ENCODE measurements at regions not wholly inside any gene's neighbourhood (a gene's known extent, or its start where the extent isn't known, plus 50 kb on each side); places are given as distances from the start of the nearest gene placed in this dataset.

DNA sequence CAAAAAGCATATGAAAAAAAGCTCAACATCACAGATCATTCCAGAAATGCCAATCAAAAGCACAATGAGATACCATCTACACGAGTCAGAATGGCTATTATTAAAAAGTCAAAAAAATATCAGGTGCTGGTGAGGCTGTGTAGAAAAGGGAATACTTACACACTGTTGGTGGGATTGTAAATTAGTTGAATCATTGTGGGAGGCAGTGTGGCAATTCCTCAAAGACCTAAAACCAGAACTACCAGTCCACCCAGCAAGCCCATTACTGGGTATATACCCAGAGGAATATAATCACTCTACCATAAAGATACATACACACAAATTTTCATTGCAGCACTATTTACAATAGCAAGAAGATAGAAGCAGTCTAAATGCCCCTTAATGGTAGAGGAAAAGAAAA lies 529.9 kb downstream of the SLITRK1 start:
- RAD21 ChIA-PET (ENCODE audit: unreplicated experiment) = no interaction called here
- CTCF ChIA-PET = no interaction called here
- H3K4me3 ChIP-seq = no peak overlapping the region
- no peaks in the 10 kb centered on the region for H3K27me3 ChIP-seq (replicated peaks in 1 of 2; ENCODE audit: control insufficient read depth in 2 of 2, insufficient read depth in 2 of 2, low read length in 1 of 2)
- 0% methylated on average over 1 of the region's 1 CpG for WGBS (ENCODE audit: insufficient coverage, insufficient replicate concordance, low lambda C conversion rate, missing lambda C conversion rate)
- DNase-seq (ENCODE audit: low read depth, low spot score) (no peak), FAIRE-seq (no peak), ATAC-seq (no peak)
- H3K27ac ChIP-seq (ENCODE audit: control insufficient read depth, insufficient read depth) = no peak overlapping the region
- TF ChIP-seq FOS (IDR thresholded peaks at IDR 0.05; ENCODE audit: borderline replicate concordance, extremely low read depth, insufficient read length) = no peak
- TF ChIP-seq ZNF217 (IDR thresholded peaks at IDR 0.05) = no peak
- TF ChIP-seq HDAC2 (IDR thresholded peaks at IDR 0.05) = no peak
- TF ChIP-seq ZNF622 (IDR thresholded peaks at IDR 0.05) = no peak
- TF ChIP-seq CREM (IDR thresholded peaks at IDR 0.05; ENCODE audit: low read depth) = no peak
- TF ChIP-seq E2F4 (IDR thresholded peaks at IDR 0.05; ENCODE audit: low read depth, low read length) = no peak
- no peak for TF ChIP-seq MEF2A (IDR thresholded peaks at IDR 0.05; ENCODE audit: insufficient read depth, low read depth, low read length)
- no peak for TF ChIP-seq MTA3 (IDR thresholded peaks at IDR 0.05; ENCODE audit: borderline replicate concordance, low read length)
- no peak for TF ChIP-seq JUND (IDR thresholded peaks at IDR 0.05; ENCODE audit: low read depth, low read length)
- no peak for TF ChIP-seq RFX5 (IDR thresholded peaks at IDR 0.05; ENCODE audit: low read depth, low read length)
- TF ChIP-seq HDGF (IDR thresholded peaks at IDR 0.05) = no peak
- TF ChIP-seq ATF2 (IDR thresholded peaks at IDR 0.05; ENCODE audit: low read length) = no peak
- TF ChIP-seq NFIC (IDR thresholded peaks at IDR 0.05; ENCODE audit: low read depth, low read length) = no peak
- H2AFZ ChIP-seq (ENCODE audit: control insufficient read depth, low read depth, low read length) = no peak overlapping the region
- H4K20me1 ChIP-seq (ENCODE audit: control insufficient read depth, insufficient read depth) = no peaks in the 10 kb centered on the region
- H3K4me1 ChIP-seq (ENCODE audit: control insufficient read depth, insufficient read depth, low read length) = no peaks in the 10 kb centered on the region
- H3K9ac ChIP-seq (ENCODE audit: control insufficient read depth, insufficient read depth, low read length) = no peak overlapping the region
- no peaks in the 10 kb centered on the region for H3K36me3 ChIP-seq (ENCODE audit: control insufficient read depth in 2 of 2, insufficient read depth in 2 of 2, low read length in 1 of 2)
- H3K9me3 ChIP-seq (replicated peaks; ENCODE audit: control insufficient read depth, insufficient read depth, low read length) = no peaks in the 10 kb centered on the region
- no TSS peak for BruUV-seq (replicated peaks)
- H3K4me2 ChIP-seq (ENCODE audit: control insufficient read depth, insufficient read depth) = no peak overlapping the region
- no peaks in the 10 kb centered on the region for H3K79me2 ChIP-seq (ENCODE audit: control insufficient read depth, insufficient read depth, low read length)
- intact Hi-C loops (cut with micrococcal nuclease; ENCODE audit: unreplicated experiment) (no loop called here), in situ Hi-C loops (cut with MboI) (no loop called here)
- POLR2A ChIA-PET = no interaction called here
- SMC1A ChIA-PET (ENCODE audit: uncharacterized antibody, unreplicated experiment) = interaction anchor here (0.9 kb wide), 1 partner anchor 90 kb away, joined by 3 read pairs; no protein-coding TSS in a partner anchor

All from GM12878 (cell line).